HG02885 (cell line): ENCODE measurements at regions not wholly inside any gene's neighbourhood (a gene's known extent, or its start where the extent isn't known, plus 50 kb on each side); places are given as distances from the start of the nearest gene placed in this dataset.
"Not testable (repeated sequence)": the region's sequence is repeated elsewhere in the genome, so short reads cannot be mapped to it uniquely, and the experiment has no call there.

ENCODE experiments used
- ATAC-seq: cut with Tn5 transposase; IDR thresholded peaks from one replicate; pipeline ENCODE4 v1.9.1; 2021; ENCODE audit warnings: mild to moderate bottlenecking; ENCODE audit not compliant: unreplicated experiment, poor library complexity

- no peak for ATAC-seq
These were observed 138.8 kb upstream of the SHH start for GRCh38 chr7:155950898-155951553.

GRCh38 chr7:155948845-155949244 lies 136.6 kb upstream of the SHH start:
- no peak for ATAC-seq

GRCh38 chr7:155948423-155948822 lies 136.2 kb upstream of the SHH start:
- no peak for ATAC-seq

- ATAC-seq = no peak
These were observed 134.8 kb upstream of the SHH start for GRCh38 chr7:155947051-155947450.

- ATAC-seq = no peak
These were observed 133.5 kb upstream of the SHH start for GRCh38 chr7:155945670-155946325.

- ATAC-seq = no peak
These were observed 132.6 kb upstream of the SHH start for GRCh38 chr7:155944901-155945300.

- no peak for ATAC-seq
These were observed 131.1 kb upstream of the SHH start for GRCh38 chr7:155943251-155943899.

GRCh38 chr7:155942226-155942950 lies 130.1 kb upstream of the SHH start:
- no peak for ATAC-seq

- ATAC-seq = no peak
These were observed 129.4 kb upstream of the SHH start for GRCh38 chr7:155941688-155942087.

GRCh38 chr7:155939350-155939749 lies 127.1 kb upstream of the SHH start:
- no peak for ATAC-seq

GRCh38 chr7:155938129-155938528 lies 125.9 kb upstream of the SHH start:
- ATAC-seq = no peak

GRCh38 chr7:155935726-155936125 lies 123.5 kb upstream of the SHH start:
- no peak for ATAC-seq

- ATAC-seq = no peak
These were observed 122.8 kb upstream of the SHH start for GRCh38 chr7:155935005-155935557.

- ATAC-seq = not testable (repeated sequence)
These were observed 120.1 kb upstream of the SHH start for GRCh38 chr7:155932324-155932723.

GRCh38 chr7:155931396-155932085 lies 119.3 kb upstream of the SHH start:
- ATAC-seq = no peak

GRCh38 chr7:155930527-155930926 lies 118.3 kb upstream of the SHH start:
- no peak for ATAC-seq

GRCh38 chr7:155930061-155930460 lies 117.8 kb upstream of the SHH start:
- ATAC-seq = no peak

GRCh38 chr7:155928583-155928982 lies 116.3 kb upstream of the SHH start:
- ATAC-seq = no peak

GRCh38 chr7:155927905-155928304 lies 115.6 kb upstream of the SHH start:
- no peak for ATAC-seq

GRCh38 chr7:155925682-155926081 lies 113.4 kb upstream of the SHH start:
- no peak for ATAC-seq
